NCI-H2107 treated with DMSO at 0.1 percent for 48 hours (cell line): ENCODE measurements at regions not wholly inside any gene's neighbourhood (a gene's known extent, or its start where the extent isn't known, plus 50 kb on each side); places are given as distances from the start of the nearest gene placed in this dataset.

Experiments used
- DNase-seq: peaks from one replicate; lab custom pipeline; 2025; ENCODE audit not compliant: unreplicated experiment; lab: John Stamatoyannopoulos, UW

- DNase-seq, result no peak
Observed at GRCh38 chr3:34851137-34851536, 788.2 kb upstream of the ARPP21 start.

GRCh38 chr3:34852844-34853439 lies 786.4 kb upstream of the ARPP21 start:
- no peak for DNase-seq

- DNase-seq, result no peak
Observed at GRCh38 chr3:34856081-34856947, 783.0 kb upstream of the ARPP21 start.

- no peak for DNase-seq
Observed at GRCh38 chr3:34858067-34858660, 781.2 kb upstream of the ARPP21 start.

GRCh38 chr3:34859746-34860145 lies 779.6 kb upstream of the ARPP21 start:
- no peak for DNase-seq

- DNase-seq, result no peak
Observed at GRCh38 chr3:34862456-34862855, 776.9 kb upstream of the ARPP21 start.

GRCh38 chr3:34863485-34863884 lies 775.8 kb upstream of the ARPP21 start:
- DNase-seq, result no peak

GRCh38 chr3:34864011-34864410 lies 775.3 kb upstream of the ARPP21 start:
- no peak for DNase-seq

GRCh38 chr3:34865346-34865745 lies 774.0 kb upstream of the ARPP21 start:
- DNase-seq, result no peak

GRCh38 chr3:34868935-34869334 lies 770.4 kb upstream of the ARPP21 start:
- DNase-seq, result no peak

- DNase-seq, result no peak
Observed at GRCh38 chr3:34869696-34870095, 769.6 kb upstream of the ARPP21 start.

GRCh38 chr3:34872406-34872805 lies 766.9 kb upstream of the ARPP21 start:
- no peak for DNase-seq

- DNase-seq, result no peak
Observed at GRCh38 chr3:34876997-34877396, 762.3 kb upstream of the ARPP21 start.

GRCh38 chr3:34878488-34878887 lies 760.8 kb upstream of the ARPP21 start:
- no peak for DNase-seq

GRCh38 chr3:34881026-34881425 lies 758.3 kb upstream of the ARPP21 start:
- no peak for DNase-seq

- no peak for DNase-seq
Observed at GRCh38 chr3:34882764-34883163, 756.6 kb upstream of the ARPP21 start.

- DNase-seq, result no peak
Observed at GRCh38 chr3:34884007-34884406, 755.3 kb upstream of the ARPP21 start.

GRCh38 chr3:34886443-34886842 lies 752.9 kb upstream of the ARPP21 start:
- no peak for DNase-seq

GRCh38 chr3:34889641-34890040 lies 749.7 kb upstream of the ARPP21 start:
- DNase-seq, result no peak

- DNase-seq, result no peak
Observed at GRCh38 chr3:34890247-34890646, 749.1 kb upstream of the ARPP21 start.

GRCh38 chr3:34891941-34892340 lies 747.4 kb upstream of the ARPP21 start:
- no peak for DNase-seq

- DNase-seq, result no peak
Observed at GRCh38 chr3:34895841-34896240, 743.5 kb upstream of the ARPP21 start.
